GM20000 (cell line): ENCODE measurements at regions not wholly inside any gene's neighbourhood (a gene's known extent, or its start where the extent isn't known, plus 50 kb on each side); places are given as distances from the start of the nearest gene placed in this dataset.

Source experiments
- DNase-seq: peaks from one replicate; pipeline ENCODE4 v3.0.0; 2012; ENCODE audit warnings: low spot score
- CTCF ChIP-seq: IDR thresholded peaks from 2 replicates; pipeline ENCODE4 v1.5.1; 2012; ENCODE audit warnings: mild to moderate bottlenecking, control low read depth; ENCODE audit errors: extremely low read depth, missing control alignments

DNA sequence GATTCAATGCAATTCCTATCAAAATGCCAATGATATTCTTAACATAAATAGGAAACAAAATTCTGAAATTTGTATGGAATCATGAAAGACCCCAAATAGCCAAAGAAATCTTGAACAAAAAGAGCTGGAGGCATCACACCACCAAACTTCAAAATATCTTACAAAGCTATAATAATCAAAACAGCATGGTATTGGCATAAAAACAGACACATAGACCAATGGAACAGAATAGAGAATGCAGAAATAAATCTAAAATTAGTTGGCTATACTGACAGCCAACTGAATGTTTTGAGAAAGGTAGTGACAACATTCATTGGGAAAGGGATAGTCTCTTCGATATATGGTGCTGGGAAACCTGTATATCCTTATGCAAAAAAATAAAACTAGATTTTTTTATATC is 121.9 kb upstream of the ASCC3 start:
- DNase-seq = no peak
- no peak for TF ChIP-seq CTCF

- TF ChIP-seq CTCF = no peak
- DNase-seq = no peak
Measured at GRCh38 chr6:101011186-101011585, 130.1 kb upstream of the ASCC3 start.

- TF ChIP-seq CTCF = no peak
- no peak for DNase-seq
Measured at GRCh38 chr6:101013612-101014195, 132.6 kb upstream of the ASCC3 start.

DNA sequence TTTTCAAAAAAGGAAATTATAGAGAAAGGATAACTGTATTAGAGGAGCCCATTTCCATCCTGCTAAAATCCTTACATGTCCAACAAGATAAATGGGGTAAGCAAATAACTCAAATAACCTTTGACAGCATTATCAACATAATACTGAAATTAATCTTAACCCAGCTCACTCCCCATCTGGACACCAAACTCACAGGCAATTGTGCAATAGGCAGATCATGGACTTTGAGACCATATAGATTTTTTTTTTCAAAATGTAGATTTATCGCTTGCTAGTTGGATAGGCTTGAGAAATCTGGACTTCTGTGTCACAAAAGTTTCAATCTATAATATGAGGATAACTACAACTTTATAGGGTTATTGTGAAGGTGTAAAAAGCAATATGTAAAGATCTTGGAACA is 134.4 kb upstream of the ASCC3 start:
- DNase-seq = no peak
- no peak for TF ChIP-seq CTCF

GRCh38 chr6:101016163-101016562 is 135.0 kb upstream of the ASCC3 start:
- TF ChIP-seq CTCF = no peak
- DNase-seq = no peak

- no peak for TF ChIP-seq CTCF
Measured at GRCh38 chr6:101018157-101018556, 137.0 kb upstream of the ASCC3 start.

DNA sequence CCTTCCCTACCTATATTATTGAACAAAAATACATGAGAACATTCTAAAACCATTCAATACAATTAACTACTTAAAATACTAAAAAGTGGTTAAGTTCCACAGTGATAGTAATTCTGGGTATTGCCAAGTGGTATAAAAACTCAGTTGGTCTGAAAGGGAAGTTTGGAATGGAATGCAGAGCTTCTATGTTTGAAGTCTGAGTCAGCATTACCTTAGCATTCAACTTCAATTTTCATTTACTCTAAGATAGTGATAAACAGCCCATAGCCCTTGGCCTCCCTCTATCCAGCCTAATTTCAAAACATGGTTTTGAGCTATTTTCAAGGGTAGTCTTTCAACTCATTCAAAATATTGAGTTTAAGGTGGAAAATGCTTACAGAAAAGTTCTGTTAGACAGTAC is 140.4 kb upstream of the ASCC3 start:
- DNase-seq = no peak
- TF ChIP-seq CTCF = no peak

More at GRCh38 chr6:101018157-101018556, 137.0 kb upstream of the ASCC3 start:
- DNase-seq = no peak

GRCh38 chr6:101042966-101043365 is 161.8 kb upstream of the ASCC3 start:
- no peak for TF ChIP-seq CTCF
- DNase-seq = no peak
